ENCODE measurements at regions not wholly inside any gene's neighbourhood (a gene's known extent, or its start where the extent isn't known, plus 50 kb on each side); places are given as distances from the start of the nearest gene placed in this dataset.

- TF ChIP-seq CTCF (IDR thresholded peaks at IDR 0.05; ENCODE audit: unreplicated experiment in 3 of 3): no peak
- Mint-ChIP-seq H3K27me3 (ENCODE audit: low read depth) (no peaks in the 10 kb centered on the region), H3K36me3 (ENCODE audit: low read depth) (no peaks in the 10 kb centered on the region), H3K4me3 (no peak overlapping the region), H3K27ac (no peak overlapping the region), H3K4me1 (peaks cover 3% of the 10 kb centered on the region), H3K9me3 (no peaks in the 10 kb centered on the region)
Measured at GRCh38 chr6:140609321-140609720, 1234.9 kb upstream of the CITED2 start.

- Mint-ChIP-seq H3K4me1 (peaks cover under 1% of the 10 kb centered on the region), H3K9me3 (no peaks in the 10 kb centered on the region), H3K27ac (no peak overlapping the region), H3K4me3 (no peak overlapping the region), H3K36me3 (ENCODE audit: low read depth) (no peaks in the 10 kb centered on the region), H3K27me3 (ENCODE audit: low read depth) (no peaks in the 10 kb centered on the region)
- no peak for TF ChIP-seq CTCF (IDR thresholded peaks at IDR 0.05; ENCODE audit: unreplicated experiment in 3 of 3)
Measured at GRCh38 chr6:140604786-140605185, 1230.3 kb upstream of the CITED2 start.

GRCh38 chr6:140602431-140603248, 1228.2 kb upstream of the CITED2 start:
- H3K4me1 Mint-ChIP-seq: no peaks in the 10 kb centered on the region
- no peaks in the 10 kb centered on the region for H3K9me3 Mint-ChIP-seq
- H3K27ac Mint-ChIP-seq: no peak overlapping the region
- H3K27me3 Mint-ChIP-seq (ENCODE audit: low read depth): no peaks in the 10 kb centered on the region
- H3K36me3 Mint-ChIP-seq (ENCODE audit: low read depth): no peaks in the 10 kb centered on the region
- no peak for TF ChIP-seq CTCF (IDR thresholded peaks at IDR 0.05; ENCODE audit: unreplicated experiment in 3 of 3)
- no peak overlapping the region for H3K4me3 Mint-ChIP-seq

- Mint-ChIP-seq H3K27ac (no peak overlapping the region), H3K4me1 (no peaks in the 10 kb centered on the region), H3K36me3 (ENCODE audit: low read depth) (no peaks in the 10 kb centered on the region), H3K9me3 (no peaks in the 10 kb centered on the region), H3K27me3 (ENCODE audit: low read depth) (no peaks in the 10 kb centered on the region), H3K4me3 (no peak overlapping the region)
- no peak for TF ChIP-seq CTCF (IDR thresholded peaks at IDR 0.05; ENCODE audit: unreplicated experiment in 3 of 3)
Measured at GRCh38 chr6:140601021-140601808, 1226.8 kb upstream of the CITED2 start.

GRCh38 chr6:140599916-140600315, 1225.5 kb upstream of the CITED2 start:
- H3K36me3 Mint-ChIP-seq (ENCODE audit: low read depth): no peaks in the 10 kb centered on the region
- no peak overlapping the region for H3K27ac Mint-ChIP-seq
- no peaks in the 10 kb centered on the region for H3K4me1 Mint-ChIP-seq
- H3K4me3 Mint-ChIP-seq: no peak overlapping the region
- no peaks in the 10 kb centered on the region for H3K9me3 Mint-ChIP-seq
- TF ChIP-seq CTCF (IDR thresholded peaks at IDR 0.05; ENCODE audit: unreplicated experiment in 3 of 3): no peak
- no peaks in the 10 kb centered on the region for H3K27me3 Mint-ChIP-seq (ENCODE audit: low read depth)

Measured in nephron (organoid).